ENCODE measurements at regions not wholly inside any gene's neighbourhood (a gene's known extent, or its start where the extent isn't known, plus 50 kb on each side); places are given as distances from the start of the nearest gene placed in this dataset.

DNA sequence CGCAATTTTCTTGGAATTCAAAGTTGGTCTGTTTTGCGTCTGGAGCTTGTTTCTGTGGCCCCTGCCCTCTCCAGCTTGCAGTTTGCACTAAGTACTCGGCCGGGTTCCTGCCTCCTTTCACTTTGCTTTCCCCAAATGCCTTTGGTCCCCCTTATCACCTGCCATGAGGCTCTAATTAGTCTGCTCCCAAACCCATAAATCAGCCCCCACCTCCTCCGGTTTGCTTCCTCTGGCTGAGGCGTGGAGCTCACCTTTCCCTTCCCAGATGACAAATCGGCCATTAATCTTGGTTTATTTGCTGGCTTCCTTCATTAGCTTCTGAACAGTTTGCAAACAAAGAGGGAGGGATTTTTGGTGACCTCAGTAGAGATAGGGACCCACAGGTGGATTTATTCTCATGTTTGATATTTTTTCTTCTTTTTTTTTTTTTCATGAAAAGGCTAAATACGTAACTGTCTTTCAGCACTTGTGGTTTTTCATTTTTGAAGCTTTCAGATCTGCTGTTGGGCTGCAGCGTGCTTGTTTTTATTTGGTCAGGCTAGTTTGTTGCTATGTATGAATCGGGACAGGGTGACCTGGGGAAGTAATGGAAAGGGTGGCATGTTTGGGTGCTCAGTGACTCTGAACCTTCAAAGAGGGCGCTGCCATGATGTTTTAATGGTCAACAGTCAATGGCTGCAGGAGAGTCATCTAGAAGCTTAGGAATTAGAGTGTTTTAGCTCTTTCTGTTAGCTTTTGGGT lies 121.7 kb upstream of the JAG1 start:
- no peak for DNase-seq
- in situ Hi-C loops (cut with MboI; ENCODE audit: low pct_unique_long_range_greater_than_20kb, low sequenced_read_pairs) = loop anchor here (25.0 kb wide), 1 partner anchor 92 kb away; no protein-coding TSS in a partner anchor

DNA sequence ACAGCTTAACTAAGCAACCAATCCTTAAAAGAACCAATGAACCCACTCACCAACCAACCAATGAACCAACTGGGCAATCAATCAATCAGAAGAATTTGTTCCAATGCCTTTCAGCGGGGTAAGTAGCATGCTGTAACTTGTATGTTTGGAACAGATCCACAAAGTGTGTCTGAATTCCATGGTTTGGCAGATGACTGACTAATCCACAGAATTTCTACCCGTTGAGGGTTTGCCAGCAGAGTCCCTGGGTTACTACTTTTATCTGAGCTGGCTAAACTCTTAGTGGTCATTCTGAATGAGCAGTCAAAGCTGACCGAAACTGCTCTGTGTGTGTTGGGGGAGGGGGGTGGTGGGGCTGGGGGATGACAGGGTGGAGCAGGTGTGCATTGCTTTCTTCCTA lies 125.0 kb upstream of the JAG1 start:
- DNase-seq = no peak
- in situ Hi-C loops (cut with MboI; ENCODE audit: low pct_unique_long_range_greater_than_20kb, low sequenced_read_pairs) = loop anchor here (25.0 kb wide), 1 partner anchor 88 kb away; no protein-coding TSS in a partner anchor

DNA sequence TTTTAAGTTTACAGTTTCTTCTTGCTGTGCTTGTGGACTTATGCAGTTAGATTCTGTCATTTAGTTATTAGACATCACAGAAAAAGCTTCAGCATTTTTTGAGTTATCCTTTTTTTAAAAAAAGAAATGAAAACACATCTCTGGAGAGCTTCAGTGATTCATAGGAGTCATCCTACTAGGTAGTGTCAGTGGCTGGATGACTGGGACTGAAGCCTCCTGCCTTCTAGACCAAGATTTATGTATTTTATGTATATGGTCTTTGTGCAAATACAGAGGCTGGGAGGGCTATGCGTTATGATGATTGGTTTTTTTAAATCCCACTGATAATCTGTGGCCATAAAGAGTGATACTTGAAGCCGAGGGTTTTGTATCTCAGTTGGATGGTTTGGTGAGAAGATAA lies 125.9 kb upstream of the JAG1 start:
- in situ Hi-C loops (cut with MboI; ENCODE audit: low pct_unique_long_range_greater_than_20kb, low sequenced_read_pairs) = loop anchor here (25.0 kb wide), 1 partner anchor 88 kb away; no protein-coding TSS in a partner anchor
- DNase-seq = no peak

DNA sequence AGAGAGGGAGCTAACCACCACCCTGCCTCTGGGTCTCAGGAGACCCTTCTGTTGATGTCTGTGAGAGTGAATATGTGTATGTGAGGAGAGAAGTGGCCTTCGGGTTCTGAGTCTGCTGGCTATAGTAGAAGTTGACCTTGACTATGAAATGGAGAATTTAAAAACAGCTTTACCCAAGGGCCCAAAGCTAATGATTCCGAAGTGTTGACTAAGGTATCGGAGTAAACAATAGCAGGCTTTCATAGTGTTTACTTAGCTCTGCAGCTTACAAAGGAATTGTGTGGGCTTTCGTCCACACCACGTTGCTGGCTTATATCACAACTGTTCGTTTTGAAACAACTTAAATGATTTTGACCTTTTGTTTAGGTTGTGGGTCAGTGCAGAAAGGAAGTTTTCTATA lies 126.5 kb upstream of the JAG1 start:
- no peak for DNase-seq
- in situ Hi-C loops (cut with MboI; ENCODE audit: low pct_unique_long_range_greater_than_20kb, low sequenced_read_pairs) = no loop called here

DNA sequence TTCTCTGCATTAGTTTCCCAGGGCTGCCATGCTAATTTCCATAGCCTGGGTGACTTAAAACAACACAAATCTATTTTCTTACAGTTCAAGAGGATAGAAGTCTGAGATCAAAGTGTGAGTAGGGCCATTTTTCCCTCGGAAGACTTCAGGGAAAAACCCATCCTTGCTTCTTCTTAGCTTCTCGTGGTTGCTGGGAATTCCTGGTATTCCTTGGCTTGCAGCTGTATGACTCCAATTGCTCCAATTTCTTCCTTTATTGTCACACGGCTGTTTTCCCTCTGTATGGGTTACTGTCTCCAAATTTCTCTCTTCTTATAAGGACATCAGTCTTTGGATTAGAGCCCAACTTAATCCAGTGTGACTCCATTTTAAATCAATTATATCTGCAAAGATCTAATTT lies 128.4 kb upstream of the JAG1 start:
- no peak for DNase-seq
- in situ Hi-C loops (cut with MboI; ENCODE audit: low pct_unique_long_range_greater_than_20kb, low sequenced_read_pairs) = no loop called here

DNA sequence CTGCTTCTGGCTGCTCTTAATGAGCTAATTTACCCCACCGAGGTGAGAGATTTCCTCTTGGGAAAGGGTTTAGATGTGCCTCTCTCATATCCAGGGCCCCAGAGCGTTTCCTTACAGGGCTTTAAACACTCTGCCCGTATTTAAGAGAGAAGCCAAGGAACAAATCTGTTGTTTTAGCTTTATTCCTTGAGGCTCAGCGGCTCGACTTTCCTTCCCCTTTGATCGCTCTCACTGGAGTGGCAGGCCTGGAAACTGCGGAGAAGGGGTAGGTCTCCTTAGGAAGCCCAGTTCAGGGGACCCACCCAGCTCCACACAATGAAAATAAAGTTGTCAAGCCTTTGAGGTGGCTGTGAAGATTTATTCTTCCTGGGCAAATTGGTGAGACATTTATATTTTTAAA lies 132.0 kb upstream of the JAG1 start:
- DNase-seq = no peak
- in situ Hi-C loops (cut with MboI; ENCODE audit: low pct_unique_long_range_greater_than_20kb, low sequenced_read_pairs) = no loop called here

DNA sequence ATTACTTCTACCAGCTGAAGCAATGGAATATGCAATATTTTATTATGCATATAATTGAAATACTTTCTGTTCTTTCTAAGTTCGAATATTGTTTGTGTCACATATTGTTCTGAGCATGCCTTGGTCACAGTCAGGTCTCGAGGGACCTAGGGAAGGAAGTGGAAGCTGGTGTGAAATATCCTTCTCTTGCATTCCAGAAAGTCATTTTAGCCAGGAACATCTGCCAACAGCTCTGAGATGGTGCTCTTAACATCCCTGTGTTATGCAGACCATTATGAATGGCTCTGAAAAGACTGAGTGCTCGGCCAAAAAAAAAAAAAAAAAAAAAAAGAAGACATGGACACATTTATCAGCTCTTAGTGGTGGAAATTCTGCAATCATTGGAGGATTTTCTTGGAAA lies 132.7 kb upstream of the JAG1 start:
- DNase-seq = no peak
- in situ Hi-C loops (cut with MboI; ENCODE audit: low pct_unique_long_range_greater_than_20kb, low sequenced_read_pairs) = no loop called here

DNA sequence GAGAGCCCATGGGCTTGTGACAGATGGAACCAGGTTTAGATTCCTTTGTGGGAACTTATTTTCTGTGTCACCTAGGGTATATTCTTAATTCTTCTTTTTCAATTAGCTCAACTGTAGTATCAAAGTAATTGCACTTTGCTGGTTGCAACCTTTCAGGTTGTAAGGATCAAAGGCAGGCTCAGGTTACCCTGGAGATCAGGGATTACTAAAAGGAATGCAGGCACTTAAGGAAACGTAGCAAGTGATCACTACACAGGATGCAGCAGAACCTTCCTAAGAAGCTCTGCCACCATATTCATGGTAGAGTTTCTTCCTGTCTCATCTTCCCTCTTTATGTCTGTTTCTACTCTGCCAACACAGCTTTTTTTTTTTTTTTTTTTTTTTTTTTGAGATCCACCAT lies 133.2 kb upstream of the JAG1 start:
- in situ Hi-C loops (cut with MboI; ENCODE audit: low pct_unique_long_range_greater_than_20kb, low sequenced_read_pairs) = no loop called here
- no peak for DNase-seq

DNA sequence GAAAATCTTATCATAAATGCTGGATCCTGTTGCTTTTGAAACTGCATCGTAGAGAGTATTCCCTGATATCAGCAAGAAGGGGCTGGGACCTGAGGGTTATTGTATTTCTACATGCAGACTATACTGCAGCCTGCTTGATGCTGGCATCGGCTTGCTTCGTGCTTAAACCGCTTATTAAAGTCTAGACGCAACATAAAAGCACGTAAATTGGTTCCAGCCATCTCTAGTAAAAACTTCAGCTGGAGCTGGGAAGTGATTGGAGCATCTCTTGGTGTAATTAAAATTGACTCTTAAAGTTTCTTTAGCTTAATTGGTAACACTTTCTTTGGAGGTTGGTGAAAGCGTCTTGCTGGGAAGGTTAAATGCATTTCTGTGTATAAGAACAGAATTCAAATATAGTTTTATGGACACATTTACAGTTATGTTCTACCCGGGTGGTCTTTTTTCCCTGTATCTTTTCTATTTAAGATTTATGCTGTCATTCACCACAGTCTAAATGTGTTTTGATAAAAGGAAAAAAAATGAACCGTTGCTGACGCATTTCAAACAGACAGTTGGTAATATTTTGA lies 139.0 kb upstream of the JAG1 start:
- in situ Hi-C loops (cut with MboI; ENCODE audit: low pct_unique_long_range_greater_than_20kb, low sequenced_read_pairs) = no loop called here
- no peak for DNase-seq

DNA sequence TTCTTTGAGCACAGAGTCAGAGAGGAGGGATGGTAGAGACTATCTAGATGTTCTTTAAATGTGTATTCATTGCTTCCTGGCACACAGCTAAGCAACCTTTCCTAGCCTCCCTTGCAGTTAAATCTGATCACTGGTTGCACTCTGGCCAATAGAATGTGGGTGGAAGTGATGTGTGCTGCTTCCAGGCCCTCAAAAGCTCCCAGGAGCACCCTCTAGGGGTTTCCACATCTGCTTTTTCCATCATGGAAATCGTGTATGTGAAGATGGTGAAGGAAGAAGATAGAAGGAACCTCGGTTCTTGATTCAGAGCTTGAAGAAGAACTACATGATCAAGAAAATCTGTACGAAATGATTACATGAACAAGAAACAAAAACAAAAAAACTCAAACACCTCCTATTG lies 149.8 kb upstream of the JAG1 start:
- no peak for DNase-seq
- in situ Hi-C loops (cut with MboI; ENCODE audit: low pct_unique_long_range_greater_than_20kb, low sequenced_read_pairs) = no loop called here

DNA sequence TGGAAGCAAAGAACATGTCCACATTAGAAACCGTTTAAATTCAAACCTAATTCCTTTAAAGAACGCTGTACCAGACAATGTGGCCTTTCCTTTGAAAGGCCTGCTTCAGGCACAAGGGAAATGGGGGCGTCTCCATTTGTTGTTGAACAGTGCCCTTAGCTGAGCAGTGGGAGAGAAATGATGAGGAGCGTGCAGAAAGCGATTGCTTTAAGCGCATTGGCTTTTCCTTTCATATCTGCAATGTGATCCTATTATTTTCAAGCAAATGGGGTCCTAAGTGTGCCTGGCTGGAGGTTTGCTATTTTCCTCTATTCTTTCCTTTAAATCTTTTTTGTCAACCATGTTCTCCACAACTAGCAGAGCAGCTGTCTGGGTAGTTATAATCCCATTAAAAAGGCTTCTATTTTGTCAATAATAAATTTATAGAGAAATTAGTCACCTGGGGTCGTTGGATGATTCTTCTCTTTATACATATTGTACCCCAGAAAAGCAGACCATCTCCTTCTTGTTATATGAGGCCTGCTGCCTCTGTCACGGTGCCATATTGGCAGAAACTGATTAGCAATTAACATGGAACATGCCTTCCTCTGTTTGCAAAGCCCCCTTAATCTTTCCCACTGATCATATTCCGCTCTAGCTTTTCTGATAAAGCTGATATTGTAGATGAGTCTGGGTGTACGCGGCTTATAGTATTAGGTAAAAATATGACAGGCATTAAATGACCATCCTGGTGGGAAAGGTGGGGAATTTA lies 151.1 kb upstream of the JAG1 start:
- in situ Hi-C loops (cut with MboI; ENCODE audit: low pct_unique_long_range_greater_than_20kb, low sequenced_read_pairs) = no loop called here
- no peak for DNase-seq

DNA sequence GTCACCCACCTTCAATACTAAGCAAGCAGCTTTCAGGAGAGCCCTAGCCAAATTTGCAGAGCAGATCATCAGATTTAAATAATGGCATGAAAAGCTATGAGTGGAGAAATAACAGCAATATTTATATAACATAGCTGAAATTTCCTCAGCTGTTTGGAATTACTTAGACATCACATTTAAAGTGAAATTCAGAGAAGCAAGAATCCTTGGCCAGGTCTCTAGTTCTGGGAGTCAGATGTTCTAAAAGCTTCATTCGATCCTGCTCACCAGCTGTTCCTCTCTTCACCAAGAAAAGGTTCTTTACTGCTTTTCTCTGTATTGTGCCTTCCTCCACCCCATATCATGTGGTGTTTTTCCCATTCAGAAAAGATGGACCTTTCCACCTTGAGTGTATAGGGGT lies 152.3 kb upstream of the JAG1 start:
- no peak for DNase-seq
- in situ Hi-C loops (cut with MboI; ENCODE audit: low pct_unique_long_range_greater_than_20kb, low sequenced_read_pairs) = no loop called here

DNA sequence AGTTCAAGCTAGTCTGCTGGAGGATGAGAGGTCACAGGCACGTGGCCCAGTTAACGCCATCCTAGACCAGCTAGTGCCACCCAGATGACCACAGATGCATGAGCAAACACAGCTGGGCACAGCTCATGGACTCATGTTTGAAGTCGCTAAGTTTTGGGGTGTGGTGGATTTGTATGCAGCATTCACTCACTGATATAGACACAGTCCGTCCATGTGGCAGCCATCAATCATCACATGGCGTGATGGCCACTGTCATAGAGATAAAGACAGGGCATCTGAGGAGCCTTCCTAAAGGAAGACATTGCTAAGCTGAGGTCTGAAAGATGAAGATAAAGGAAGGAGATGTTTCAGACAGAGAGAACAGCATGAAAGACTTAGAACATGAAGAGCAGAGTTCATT lies 154.4 kb upstream of the JAG1 start:
- DNase-seq = no peak
- in situ Hi-C loops (cut with MboI; ENCODE audit: low pct_unique_long_range_greater_than_20kb, low sequenced_read_pairs) = no loop called here

DNA sequence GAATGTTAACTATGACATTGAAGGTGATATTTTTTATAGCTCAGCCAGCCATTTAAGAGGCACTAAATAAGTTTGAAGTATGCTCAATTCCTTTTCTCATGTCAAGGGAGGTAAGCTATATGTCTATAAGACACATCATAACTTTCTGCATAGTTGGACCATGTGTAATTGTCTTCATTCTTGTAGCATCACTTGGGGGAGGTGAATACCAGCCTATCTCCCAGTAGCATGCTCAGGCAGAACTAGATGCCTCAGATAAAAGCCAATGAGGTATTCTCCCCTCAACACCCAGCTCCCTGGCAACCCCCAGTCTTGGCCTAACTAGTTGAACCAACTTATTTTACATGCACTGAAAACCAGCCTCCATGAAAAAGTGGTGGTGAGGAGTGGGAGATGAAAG lies 158.3 kb upstream of the JAG1 start:
- in situ Hi-C loops (cut with MboI; ENCODE audit: low pct_unique_long_range_greater_than_20kb, low sequenced_read_pairs) = no loop called here
- DNase-seq = no peak

DNA sequence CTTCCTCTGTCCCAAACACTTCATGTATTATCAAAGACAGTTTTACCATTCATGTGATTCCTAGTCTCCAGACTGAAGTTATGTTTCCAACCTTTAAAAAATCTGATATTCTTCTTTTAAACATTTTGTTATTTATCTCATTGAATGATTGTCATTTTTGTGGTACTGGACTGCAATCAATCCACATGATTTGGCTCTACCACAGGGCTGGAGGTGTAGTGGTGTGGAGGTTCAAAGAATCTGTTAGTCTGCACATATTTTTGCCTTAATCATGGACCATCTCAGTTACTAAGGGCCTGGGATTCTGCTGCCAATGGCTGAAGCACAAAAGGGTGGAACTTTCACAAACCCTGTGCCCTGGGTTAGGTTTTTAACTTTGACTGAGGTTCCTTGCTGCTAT lies 164.1 kb upstream of the JAG1 start:
- in situ Hi-C loops (cut with MboI; ENCODE audit: low pct_unique_long_range_greater_than_20kb, low sequenced_read_pairs) = no loop called here

DNA sequence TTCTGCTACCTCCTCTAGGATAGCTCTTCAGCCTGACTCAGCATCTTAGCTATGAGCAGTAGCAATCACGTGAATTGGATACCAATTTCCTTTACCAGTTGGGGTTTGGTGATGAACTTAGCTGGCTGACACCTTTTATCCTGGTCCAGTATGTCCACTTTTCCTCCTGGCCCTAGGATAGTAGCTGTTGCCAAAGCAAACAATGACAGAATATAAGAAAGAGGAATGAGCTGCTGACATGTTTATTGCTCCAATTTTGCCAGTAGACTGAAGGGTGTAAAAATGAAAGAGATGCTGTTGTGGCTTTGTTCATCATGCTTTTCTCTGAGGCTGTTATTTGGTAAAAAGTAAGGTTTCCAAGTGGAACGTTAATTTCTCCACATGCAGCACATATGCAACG lies 168.3 kb upstream of the JAG1 start:
- DNase-seq = no peak
- in situ Hi-C loops (cut with MboI; ENCODE audit: low pct_unique_long_range_greater_than_20kb, low sequenced_read_pairs) = no loop called here

More for the DNA sequence above, 164.1 kb upstream of the JAG1 start:
- DNase-seq = no peak

DNA sequence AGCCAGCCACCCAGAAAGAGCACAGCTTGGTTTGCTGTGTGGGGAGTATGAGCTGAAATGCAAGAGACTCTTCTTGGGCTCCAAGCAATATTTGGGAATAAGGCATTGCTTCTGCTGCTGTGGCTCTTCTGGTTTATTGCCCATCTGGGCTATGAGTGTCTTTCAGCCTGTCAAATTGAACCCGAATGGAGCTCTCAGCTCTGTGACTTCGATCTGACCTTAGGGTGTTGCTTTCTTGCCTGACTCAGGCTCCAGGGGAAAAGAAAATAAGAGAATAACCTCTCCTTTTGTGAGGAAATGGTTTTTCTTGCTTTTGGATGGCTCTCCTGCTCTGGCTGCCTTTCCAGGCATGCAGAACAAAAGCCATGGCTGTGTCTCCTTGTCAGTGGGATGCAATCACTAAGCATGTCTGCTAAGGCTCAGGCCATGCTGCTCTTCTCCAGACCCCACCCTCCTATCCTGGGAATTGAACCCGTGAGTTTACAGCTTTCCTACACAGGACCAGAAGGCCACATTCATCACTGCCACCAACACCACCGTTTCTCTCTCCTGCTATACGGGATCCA lies 169.4 kb upstream of the JAG1 start:
- no peak for DNase-seq
- in situ Hi-C loops (cut with MboI; ENCODE audit: low pct_unique_long_range_greater_than_20kb, low sequenced_read_pairs) = no loop called here

DNA sequence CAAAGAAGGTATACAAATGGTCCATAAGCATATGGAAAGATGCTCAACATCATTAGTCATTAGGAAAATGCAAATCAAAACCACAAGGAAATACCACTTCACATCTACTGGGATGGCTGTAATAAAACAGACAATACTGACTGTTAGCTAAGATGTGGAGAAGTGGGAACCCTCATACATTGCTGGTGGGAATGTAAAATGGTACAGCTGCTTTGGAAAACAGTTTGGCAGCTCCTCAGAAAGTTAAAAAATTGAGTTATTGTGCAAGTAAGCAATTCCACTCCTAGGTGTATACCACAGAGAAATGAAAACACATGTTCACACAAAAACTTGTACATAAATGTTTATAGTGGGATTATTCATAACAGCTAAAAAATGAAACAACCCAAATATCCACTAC lies 173.0 kb upstream of the JAG1 start:
- no peak for DNase-seq
- in situ Hi-C loops (cut with MboI; ENCODE audit: low pct_unique_long_range_greater_than_20kb, low sequenced_read_pairs) = no loop called here

DNA sequence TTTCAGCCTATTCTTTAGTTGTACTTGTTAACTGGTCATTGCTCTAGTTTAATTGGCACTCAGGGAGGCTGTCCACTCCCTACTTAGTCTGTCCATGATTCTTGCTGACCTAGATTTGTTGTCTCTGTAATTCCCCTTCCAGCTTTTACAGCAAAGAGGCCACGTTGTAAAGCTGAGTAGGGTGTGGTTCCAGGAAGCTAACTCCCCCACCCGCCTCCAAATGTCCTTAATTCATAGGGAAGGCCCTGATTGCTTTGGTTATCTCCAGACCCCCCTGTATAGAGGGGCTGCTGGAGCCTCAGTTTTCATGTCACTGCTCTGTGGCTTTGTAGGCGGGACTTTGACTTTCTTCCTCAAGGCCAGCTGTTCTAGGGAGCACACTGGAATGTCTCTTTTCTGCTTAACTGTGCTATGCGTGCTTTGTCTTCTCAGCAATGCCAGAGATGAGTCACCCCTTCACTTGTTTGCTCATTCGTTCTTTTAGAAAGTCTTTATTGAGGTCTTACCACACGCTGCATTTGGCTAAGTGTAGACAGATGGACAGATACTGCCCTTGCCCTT lies 175.1 kb upstream of the JAG1 start:
- in situ Hi-C loops (cut with MboI; ENCODE audit: low pct_unique_long_range_greater_than_20kb, low sequenced_read_pairs) = no loop called here
- DNase-seq = no peak

DNA sequence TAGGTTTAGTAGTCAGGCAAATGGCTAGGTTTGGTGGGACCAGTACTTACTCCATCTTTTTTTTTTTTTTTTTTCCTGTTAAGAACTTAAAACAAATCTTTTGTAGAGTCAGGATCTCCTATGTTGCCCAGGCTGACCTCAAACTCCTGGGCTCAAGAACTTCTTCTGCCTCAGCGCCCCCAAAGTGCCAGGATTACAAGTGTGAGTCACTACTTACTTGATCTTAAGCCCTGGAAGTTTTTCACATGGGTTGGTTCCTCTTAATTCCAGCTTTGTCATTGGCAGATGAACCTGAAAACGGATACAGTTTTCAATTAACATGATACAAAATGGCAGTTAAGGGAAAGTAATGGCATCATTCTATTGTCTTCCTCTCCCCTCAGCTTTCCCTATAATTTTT lies 179.4 kb upstream of the JAG1 start:
- DNase-seq = no peak
- in situ Hi-C loops (cut with MboI; ENCODE audit: low pct_unique_long_range_greater_than_20kb, low sequenced_read_pairs) = no loop called here

Data from KBM-7 (cell line).